NCI-H2081 (cell line): ENCODE measurements at regions not wholly inside any gene's neighbourhood (a gene's known extent, or its start where the extent isn't known, plus 50 kb on each side); places are given as distances from the start of the nearest gene placed in this dataset.

ENCODE experiments used
- DNase-seq, 2 experiments: peaks; one replicate each; lab custom pipeline; 2025; lab: John Stamatoyannopoulos, UW

GRCh38 chr14:85263916-85264675 lies 265.8 kb upstream of the FLRT2 start:
- no peak for DNase-seq

DNA sequence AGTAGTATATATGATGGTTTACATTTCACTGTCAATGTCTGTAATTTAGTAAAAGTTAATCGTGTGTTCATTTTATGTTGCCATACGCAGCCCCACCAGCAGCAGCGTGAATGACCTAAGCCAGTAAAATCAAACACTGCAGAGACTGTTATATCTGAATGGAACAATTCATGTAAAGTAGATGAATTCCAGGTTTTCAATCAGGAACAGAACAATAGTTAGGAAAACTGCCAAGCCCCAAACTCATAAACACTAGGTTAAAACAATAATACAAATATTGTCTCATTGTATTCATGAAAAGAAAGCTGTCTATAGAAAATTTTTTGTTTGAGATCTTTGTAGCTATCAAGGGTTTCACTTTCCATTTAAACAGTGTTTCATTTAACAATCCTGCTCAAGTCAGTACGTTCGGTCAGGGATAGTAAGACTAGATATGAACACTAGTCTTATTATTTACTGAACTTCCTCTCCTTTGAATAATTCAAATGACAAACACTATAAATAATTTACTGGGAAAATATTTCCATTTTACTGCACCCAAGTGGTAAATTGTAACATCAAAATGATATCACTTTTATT lies 256.8 kb upstream of the FLRT2 start:
- no peak for DNase-seq

GRCh38 chr14:85273952-85274351 lies 256.0 kb upstream of the FLRT2 start:
- DNase-seq: no peak

GRCh38 chr14:85276161-85276978 lies 253.6 kb upstream of the FLRT2 start:
- no peak for DNase-seq

- DNase-seq: no peak
Measured at GRCh38 chr14:85276979-85277228, 253.0 kb upstream of the FLRT2 start.

DNA sequence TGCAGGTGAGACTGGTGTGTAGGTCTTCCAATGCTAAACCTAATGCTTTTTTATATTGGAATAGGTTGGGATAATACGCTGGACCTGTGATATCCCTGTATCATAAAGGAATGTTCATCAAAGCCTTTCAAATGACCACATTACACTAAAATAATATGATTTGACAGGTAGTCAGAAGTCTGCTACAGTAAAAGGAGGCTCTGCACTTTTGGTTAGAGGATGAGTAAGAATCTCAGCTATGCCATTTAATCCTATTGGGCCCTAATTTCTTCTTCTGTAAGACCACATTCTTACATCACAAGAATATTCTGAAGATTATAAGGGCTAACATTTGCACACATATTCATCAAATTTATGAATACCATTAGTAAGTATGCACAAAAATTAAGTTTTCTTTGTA lies 250.5 kb upstream of the FLRT2 start:
- DNase-seq: no peak

GRCh38 chr14:85280074-85280473 lies 249.9 kb upstream of the FLRT2 start:
- DNase-seq: no peak

- no peak for DNase-seq
Measured at GRCh38 chr14:85281921-85282320, 248.0 kb upstream of the FLRT2 start.

- DNase-seq: no peak
Measured at GRCh38 chr14:85288041-85288440, 241.9 kb upstream of the FLRT2 start.

DNA sequence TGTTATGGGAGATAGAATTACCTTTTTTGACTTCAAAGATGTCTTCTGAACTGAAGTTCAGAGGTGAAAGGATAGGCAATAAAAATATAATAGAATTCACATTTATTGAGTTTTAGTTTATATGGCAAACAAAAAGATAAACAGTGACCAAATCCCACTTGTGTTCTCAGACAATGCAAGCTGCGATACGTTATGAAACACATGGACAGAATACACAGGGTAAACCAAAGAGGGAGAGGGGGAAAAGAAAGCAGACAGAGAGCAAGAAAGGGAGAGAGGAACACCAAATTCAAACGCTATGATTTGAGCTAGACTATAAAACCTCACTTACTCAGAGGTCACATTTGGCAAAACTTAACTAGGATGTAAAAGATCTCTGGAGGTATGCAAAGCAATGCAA lies 238.2 kb upstream of the FLRT2 start:
- no peak for DNase-seq

- DNase-seq: no peak
Measured at GRCh38 chr14:85293612-85294234, 236.2 kb upstream of the FLRT2 start.

DNA sequence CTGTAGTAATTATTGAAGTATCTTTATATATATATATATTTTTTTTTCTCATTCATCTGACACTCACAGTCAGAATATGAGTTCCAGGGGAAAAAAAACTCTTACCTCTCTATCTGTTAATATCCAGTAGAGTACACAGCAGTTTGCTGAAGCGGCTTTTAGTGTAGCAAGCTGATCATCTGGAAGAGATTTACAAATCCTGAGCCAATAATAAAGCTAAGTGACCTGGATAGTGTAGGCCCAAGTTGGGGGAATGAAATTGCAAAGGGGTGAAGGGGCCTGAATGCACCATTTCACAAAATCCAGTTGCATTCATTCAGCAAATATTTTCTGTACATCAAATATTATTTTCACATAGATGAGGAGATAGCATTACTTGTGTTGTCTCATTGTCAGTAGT lies 234.6 kb upstream of the FLRT2 start:
- no peak for DNase-seq

- DNase-seq: no peak
Measured at GRCh38 chr14:85296456-85297210, 233.3 kb upstream of the FLRT2 start.

DNA sequence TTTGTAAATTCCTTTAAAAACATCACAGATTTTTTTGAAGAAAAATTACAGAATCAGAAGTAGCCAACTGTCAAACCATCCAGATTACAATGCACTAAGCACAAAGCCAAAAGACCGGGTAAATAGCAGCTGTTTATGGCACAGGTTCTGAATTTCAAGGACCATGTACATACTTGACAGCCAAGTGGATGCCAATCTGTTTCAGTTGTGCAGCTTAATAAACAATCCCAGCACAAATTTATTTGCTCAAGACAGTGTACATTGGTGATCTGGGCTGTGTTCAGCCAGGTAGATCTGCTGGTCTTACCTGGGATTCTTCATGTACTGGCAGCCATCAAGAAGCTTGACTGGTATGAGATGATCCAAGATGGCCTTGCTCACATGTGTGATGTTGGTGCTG lies 229.8 kb upstream of the FLRT2 start:
- DNase-seq: peak in 1 of 2 experiments; percentile 17

DNA sequence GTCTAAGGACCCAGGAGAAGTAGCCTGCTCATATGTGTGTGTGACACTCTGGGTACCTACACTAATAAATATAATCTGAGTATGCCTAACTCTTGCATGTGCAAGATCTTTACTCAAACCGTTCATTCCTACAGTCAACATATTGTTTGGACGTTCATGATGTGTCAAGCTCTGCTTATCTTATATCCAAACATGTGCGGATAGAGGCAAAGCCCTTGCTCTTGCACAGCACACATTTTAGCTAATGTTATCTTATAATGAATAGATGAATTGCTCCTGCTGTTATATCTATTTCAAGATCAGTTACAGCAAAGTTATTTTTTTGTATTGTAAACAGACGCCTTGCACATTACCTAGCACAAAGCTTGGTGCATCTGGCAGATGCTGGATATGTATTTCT lies 228.4 kb upstream of the FLRT2 start:
- peak in 1 of 2 experiments; percentile 73 for DNase-seq

- no peak for DNase-seq
Measured at GRCh38 chr14:85306024-85306423, 223.9 kb upstream of the FLRT2 start.

DNA sequence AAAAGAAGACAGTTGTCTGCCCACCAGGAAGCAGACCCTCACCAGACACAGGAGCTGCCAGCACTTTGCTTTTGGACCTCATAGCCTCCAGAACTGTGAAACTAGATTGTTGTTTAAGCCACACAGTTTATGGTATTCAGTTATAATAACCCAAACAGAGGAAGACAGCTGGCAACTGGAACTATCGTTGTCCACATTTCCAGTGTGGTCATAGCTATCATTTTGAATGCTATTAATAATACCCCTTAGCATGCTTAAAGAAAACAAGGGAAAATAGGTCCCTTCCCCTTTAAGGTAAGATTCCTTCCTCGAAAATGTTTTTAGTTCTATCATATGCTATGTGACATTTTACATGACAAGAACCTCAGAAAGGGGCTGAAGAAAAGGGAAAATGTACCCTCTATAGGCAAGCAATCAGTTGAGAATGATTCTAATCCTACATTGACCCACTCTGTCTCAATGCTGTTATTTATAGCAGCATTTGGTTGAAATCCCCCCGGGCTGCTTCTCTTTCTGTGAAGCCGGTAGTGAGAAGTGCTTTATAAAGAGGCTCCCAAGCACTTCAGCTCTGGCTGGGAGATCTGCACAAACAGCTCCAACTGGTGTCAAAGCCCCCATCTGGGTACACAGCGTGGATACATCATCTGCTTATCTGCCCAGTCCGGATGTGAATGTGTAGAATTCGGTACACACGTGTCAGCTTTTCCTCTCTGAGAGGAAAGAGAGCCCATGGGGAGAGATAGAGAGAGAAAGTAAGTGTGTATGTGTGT lies 221.2 kb upstream of the FLRT2 start:
- no peak for DNase-seq

DNA sequence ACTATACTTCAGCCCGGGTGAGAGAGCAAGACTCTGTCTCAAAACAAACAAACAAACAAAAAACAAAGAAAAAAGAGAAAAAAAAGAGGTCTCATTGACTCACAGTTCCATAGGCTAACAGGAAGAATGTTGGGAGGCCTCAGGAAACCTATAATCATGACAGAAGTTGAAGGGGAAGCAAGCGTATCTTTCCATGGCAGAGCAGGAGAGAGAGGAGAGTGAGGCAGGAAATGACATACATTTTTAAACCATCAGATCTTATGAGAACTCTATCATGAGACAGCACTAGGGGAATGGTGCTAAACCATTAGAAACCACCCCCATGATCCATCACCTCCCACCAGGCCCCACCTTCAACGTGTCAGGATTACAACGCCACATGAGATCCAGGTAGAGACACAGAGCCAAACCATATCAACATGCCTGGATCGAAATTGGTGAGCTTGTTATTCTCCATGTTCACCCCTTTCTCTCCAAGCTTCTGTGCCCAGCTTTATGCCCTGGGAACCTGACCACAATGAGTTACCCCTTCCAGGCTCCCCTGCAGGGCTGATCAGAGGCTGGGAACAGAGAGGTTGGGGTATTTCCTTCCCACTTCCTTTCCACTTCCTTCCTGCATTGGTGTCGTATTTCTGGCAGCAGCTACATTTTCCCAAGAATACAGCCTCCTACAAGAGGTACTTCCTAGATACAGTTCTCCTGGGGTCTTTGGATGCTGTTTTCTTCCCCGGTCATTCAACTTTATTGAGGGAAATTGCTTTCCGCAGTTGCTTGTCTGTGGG lies 219.3 kb upstream of the FLRT2 start:
- DNase-seq: no peak

DNA sequence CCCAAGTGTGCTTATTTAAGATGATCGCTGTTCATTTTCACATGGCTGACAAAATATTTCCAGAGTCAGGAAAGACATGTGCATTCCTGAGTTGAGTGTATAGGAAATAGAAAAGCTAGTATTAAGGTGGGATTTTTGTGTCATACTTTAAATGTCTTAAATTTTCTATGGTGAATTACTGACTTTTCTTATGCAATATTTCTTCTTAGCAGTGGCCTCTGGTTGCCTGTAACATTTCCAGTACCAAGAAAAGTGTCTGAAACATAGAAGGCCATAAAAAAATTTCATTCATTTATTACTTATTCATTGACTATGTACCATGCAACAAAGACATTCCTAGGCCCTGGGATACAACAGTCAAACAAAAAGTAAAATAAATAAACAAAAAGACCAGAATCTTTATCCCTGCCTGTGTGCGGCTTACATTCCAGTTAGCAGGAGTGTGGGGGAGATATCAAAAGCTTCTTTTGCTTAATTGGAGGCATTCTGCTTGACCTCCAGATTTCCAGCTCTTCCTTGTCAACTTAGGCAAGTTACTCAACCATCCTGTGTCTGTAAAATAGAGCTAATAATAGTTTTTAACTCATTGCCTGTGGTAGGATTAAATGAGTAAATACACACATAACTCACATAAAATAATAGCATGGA lies 216.3 kb upstream of the FLRT2 start:
- DNase-seq: no peak

DNA sequence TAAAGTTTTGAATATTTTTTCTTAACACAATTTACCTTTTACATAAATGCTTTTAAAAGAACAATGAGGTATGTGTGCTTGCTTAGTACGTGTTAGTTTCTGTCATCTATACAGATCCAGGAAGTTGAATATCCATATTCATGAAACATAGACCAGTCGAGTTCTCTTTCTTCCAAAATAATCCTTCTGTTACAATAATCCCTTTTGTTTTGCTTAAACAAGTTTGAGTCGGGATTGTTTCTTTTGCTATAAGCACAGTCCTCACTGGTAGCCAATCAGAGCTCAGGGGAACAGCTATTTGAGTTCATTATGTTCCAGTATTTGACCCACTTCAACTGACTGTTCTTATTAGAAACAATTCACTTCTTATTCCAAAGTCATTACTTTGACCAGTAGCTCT lies 214.7 kb upstream of the FLRT2 start:
- DNase-seq: no peak
